ENCODE measurements at regions not wholly inside any gene's neighbourhood (a gene's known extent, or its start where the extent isn't known, plus 50 kb on each side); places are given as distances from the start of the nearest gene placed in this dataset.

- no peak for DNase-seq (ENCODE audit: low spot score)
Observed at GRCh38 chr18:22074282-22075070, 94.9 kb upstream of the GATA6 start.

GRCh38 chr18:22080035-22080434 lies 89.4 kb upstream of the GATA6 start:
- DNase-seq (ENCODE audit: low spot score): no peak

GRCh38 chr18:22082408-22082807 lies 87.0 kb upstream of the GATA6 start:
- DNase-seq (ENCODE audit: low spot score): no peak

GRCh38 chr18:22084547-22084946 lies 84.8 kb upstream of the GATA6 start:
- DNase-seq (ENCODE audit: low spot score): no peak

- no peak for DNase-seq (ENCODE audit: low spot score)
Observed at GRCh38 chr18:22086973-22087372, 82.4 kb upstream of the GATA6 start.

- DNase-seq (ENCODE audit: low spot score): no peak
Observed at GRCh38 chr18:22088029-22088428, 81.4 kb upstream of the GATA6 start.

GRCh38 chr18:22088996-22089640 lies 80.3 kb upstream of the GATA6 start:
- no peak for DNase-seq (ENCODE audit: low spot score)

- DNase-seq (ENCODE audit: low spot score): no peak
Observed at GRCh38 chr18:22091341-22091740, 78.0 kb upstream of the GATA6 start.

- no peak for DNase-seq (ENCODE audit: low spot score)
Observed at GRCh38 chr18:22093731-22094357, 75.5 kb upstream of the GATA6 start.

GRCh38 chr18:22094358-22094734 lies 75.0 kb upstream of the GATA6 start:
- no peak for DNase-seq (ENCODE audit: low spot score)

- DNase-seq (ENCODE audit: low spot score): no peak
Observed at GRCh38 chr18:22098563-22098989, 70.8 kb upstream of the GATA6 start.

- DNase-seq (ENCODE audit: low spot score): no peak
Observed at GRCh38 chr18:22099925-22100324, 69.5 kb upstream of the GATA6 start.

- no peak for DNase-seq (ENCODE audit: low spot score)
Observed at GRCh38 chr18:22101731-22102130, 67.7 kb upstream of the GATA6 start.

GRCh38 chr18:22102953-22103646 lies 66.3 kb upstream of the GATA6 start:
- no peak for DNase-seq (ENCODE audit: low spot score)

- DNase-seq (ENCODE audit: low spot score): no peak
Observed at GRCh38 chr18:22103647-22104031, 65.8 kb upstream of the GATA6 start.

GRCh38 chr18:22106536-22107292 lies 62.7 kb upstream of the GATA6 start:
- no peak for DNase-seq (ENCODE audit: low spot score)

- no peak for DNase-seq (ENCODE audit: low spot score)
Observed at GRCh38 chr18:22108674-22109073, 60.7 kb upstream of the GATA6 start.

- DNase-seq (ENCODE audit: low spot score): no peak
Observed at GRCh38 chr18:22109535-22109934, 59.9 kb upstream of the GATA6 start.

GRCh38 chr18:22110461-22110924 lies 58.9 kb upstream of the GATA6 start:
- DNase-seq (ENCODE audit: low spot score): no peak

- no peak for DNase-seq (ENCODE audit: low spot score)
Observed at GRCh38 chr18:22112215-22112614, 57.2 kb upstream of the GATA6 start.

GRCh38 chr18:22113144-22113844 lies 56.1 kb upstream of the GATA6 start:
- no peak for DNase-seq (ENCODE audit: low spot score)
